SK-N-SH (cell line): ENCODE measurements at regions not wholly inside any gene's neighbourhood (a gene's known extent, or its start where the extent isn't known, plus 50 kb on each side); places are given as distances from the start of the nearest gene placed in this dataset.

Source experiments
- CTCF ChIA-PET: fragments of 300-600, 350-600 bp; formaldehyde crosslinking; extraction: SDS; loops from one replicate; lab custom pipeline; 2021; lab: Yijun Ruan, JAX
- POLR2A ChIA-PET: fragments of 350-600 bp; sonication (Branson Sonifier 250); formaldehyde crosslinking; extraction: SDS; loops from one replicate; lab custom pipeline; 2020; ENCODE audit warnings: antibody characterized with exemption, inconsistent platforms; lab: Yijun Ruan, JAX
- DNase-seq: peaks from one replicate; pipeline ENCODE4 v3.0.0; 2012
- H2AFZ ChIP-seq: fragments of 200-600 bp; sonication (generic); 2 replicates; pipeline ENCODE4 v1.8.1; 2016; ENCODE audit warnings: antibody characterized with exemption, mild to moderate bottlenecking, low read depth
- H3F3A ChIP-seq: fragments of 200-600 bp; sonication (generic); replicated peaks from 2 replicates; pipeline ENCODE3; 2016; ENCODE audit warnings: antibody characterized with exemption, mild to moderate bottlenecking; ENCODE audit not compliant: insufficient read depth
- H3K27ac ChIP-seq, 2 experiments: fragments of 200-500 bp in 1 of 2; fragments of 200-600 bp in 1 of 2; sonication (Bioruptor generic) in 1 of 2; sonication (generic), shearing (Covaris generic) in 1 of 2; 2 replicates each; pipeline versions ENCODE4 v1.5.1 to v1.6.1; 2014 to 2016; ENCODE audit warnings: low read depth in 2 of 2, inconsistent platforms in 1 of 2, low read length in 1 of 2, mild to moderate bottlenecking in 1 of 2, mixed read lengths in 1 of 2
- H3K27me3 ChIP-seq: fragments of 200-600 bp; sonication (generic), shearing (Covaris generic); 2 replicates; pipeline ENCODE4 v1.6.1; 2016; ENCODE audit warnings: mixed run types; ENCODE audit not compliant: insufficient read depth
- H3K36me3 ChIP-seq, 2 experiments: fragments of 200-500 bp in 1 of 2; fragments of 200-600 bp in 1 of 2; sonication (Bioruptor generic) in 1 of 2; sonication (generic) in 1 of 2; replicated peaks in 1 of 2; 2 replicates each; pipeline versions ENCODE3 to v1.5.1; 2014 to 2016; ENCODE audit warnings: low read length in 1 of 2, mild to moderate bottlenecking in 1 of 2; ENCODE audit not compliant: insufficient read depth in 2 of 2, control insufficient read depth in 1 of 2
- H3K4me1 ChIP-seq, 2 experiments: fragments of 200-500 bp in 1 of 2; fragments of 200-600 bp in 1 of 2; sonication (Bioruptor generic) in 1 of 2; sonication (generic), shearing (Covaris generic) in 1 of 2; 2 replicates each; pipeline versions ENCODE4 v1.5.1 to v1.6.1; 2014 to 2016; ENCODE audit warnings: low read depth in 1 of 2, low read length in 1 of 2, mixed run types in 1 of 2; ENCODE audit not compliant: insufficient read depth in 2 of 2, control insufficient read depth in 1 of 2
- H3K4me2 ChIP-seq: fragments of 200-600 bp; sonication (generic), shearing (Covaris generic); 2 replicates; pipeline ENCODE4 v1.6.1; 2017; ENCODE audit warnings: mixed run types
- H3K4me3 ChIP-seq, 2 experiments: fragments of 200-500 bp in 1 of 2; fragments of 200-600 bp in 1 of 2; sonication (Bioruptor generic) in 1 of 2; sonication (generic), shearing (Covaris generic) in 1 of 2; 2 replicates each; pipeline versions ENCODE4 v1.5.1 to v1.8.1; 2014 to 2016; ENCODE audit warnings: low read depth in 2 of 2, inconsistent platforms in 1 of 2, low read length in 1 of 2, mild to moderate bottlenecking in 1 of 2, mixed read lengths in 1 of 2, moderate library complexity in 1 of 2
- H3K79me2 ChIP-seq: fragments of 200-600 bp; sonication (generic); 2 replicates; pipeline ENCODE4 v1.8.1; 2017; ENCODE audit warnings: mild to moderate bottlenecking; ENCODE audit not compliant: insufficient read depth
- H3K9ac ChIP-seq: fragments of 200-600 bp; sonication (generic); 2 replicates; pipeline ENCODE4 v1.6.1; 2017; ENCODE audit warnings: mixed run types
- H3K9me2 ChIP-seq: fragments of 200-600 bp; sonication (generic); 2 replicates; pipeline ENCODE4 v1.6.1; 2017; ENCODE audit warnings: mixed run types
- H3K9me3 ChIP-seq: fragments of 200-600 bp; sonication (generic); 2 replicates; pipeline ENCODE4 v1.6.1; 2017; ENCODE audit warnings: mixed run types, mild to moderate bottlenecking, moderate library complexity
- H4K20me1 ChIP-seq: fragments of 200-600 bp; sonication (generic); 2 replicates; pipeline ENCODE4 v1.6.1; 2017; ENCODE audit warnings: mild to moderate bottlenecking, mixed run types; ENCODE audit not compliant: insufficient read depth
- CHD2 ChIP-seq: fragments of 150-350 bp; IDR thresholded peaks from 2 replicates; pipeline ENCODE4 v1.6.1; 2018; ENCODE audit warnings: low read length; ENCODE audit not compliant: partially characterized antibody
- CTCF ChIP-seq: fragments of 200-600 bp; sonication (generic); IDR thresholded peaks from 2 replicates; pipeline ENCODE4 v1.6.1; 2017; ENCODE audit warnings: antibody characterized with exemption, mild to moderate bottlenecking, moderate library complexity
- EP300 ChIP-seq, 2 experiments: IDR thresholded peaks; 2 replicates each; pipeline versions ENCODE4 v1.4.0 to v1.6.1; 2012; ENCODE audit warnings: borderline replicate concordance in 1 of 2, low read depth in 1 of 2, low read length in 1 of 2
- FOSL2 ChIP-seq: IDR thresholded peaks from 2 replicates; pipeline ENCODE4 v1.4.0; 2012; ENCODE audit warnings: low read depth, mild to moderate bottlenecking, moderate library complexity, borderline replicate concordance
- FOXM1 ChIP-seq: IDR thresholded peaks from 2 replicates; pipeline ENCODE4 v1.4.0; 2012; ENCODE audit warnings: low read depth, mild to moderate bottlenecking
- IRF3 ChIP-seq: fragments of 150-350 bp; IDR thresholded peaks from 2 replicates; pipeline ENCODE4 v1.6.1; 2016; ENCODE audit warnings: mild to moderate bottlenecking, low read depth, low read length
- JUND ChIP-seq: IDR thresholded peaks from 2 replicates; pipeline ENCODE4 v1.4.0; 2012
- MAX ChIP-seq: IDR thresholded peaks from 2 replicates; pipeline ENCODE4 v1.4.0; 2012; ENCODE audit warnings: low read depth
- MEF2A ChIP-seq: IDR thresholded peaks from 2 replicates; pipeline ENCODE4 v1.4.0; 2012; ENCODE audit warnings: low read depth, borderline replicate concordance
- MXI1 ChIP-seq: IDR thresholded peaks from 2 replicates; pipeline ENCODE4 v1.6.1; 2012; ENCODE audit warnings: mild to moderate bottlenecking, low read depth, low read length, improper control_type of control experiment
- RCOR1 ChIP-seq: fragments of 150-350 bp; IDR thresholded peaks from 2 replicates; pipeline ENCODE4 v1.6.1; 2017; ENCODE audit warnings: antibody characterized with exemption, low read length
- REST ChIP-seq: IDR thresholded peaks from 2 replicates; pipeline ENCODE4 v1.6.1; 2012; ENCODE audit warnings: mild to moderate bottlenecking, low read depth, low read length, moderate library complexity
- RXRA ChIP-seq: IDR thresholded peaks from 2 replicates; pipeline ENCODE4 v1.4.0; 2012; ENCODE audit warnings: low read depth, mild to moderate bottlenecking, borderline replicate concordance
- SMC3 ChIP-seq: IDR thresholded peaks from 2 replicates; pipeline ENCODE4 v1.6.1; 2012; ENCODE audit warnings: low read depth, low read length, improper control_type of control experiment
- TCF12 ChIP-seq: IDR thresholded peaks from 2 replicates; pipeline ENCODE4 v1.4.0; 2012
- USF2 ChIP-seq: fragments of 150-350 bp; IDR thresholded peaks from 2 replicates; pipeline ENCODE4 v1.6.1; 2017; ENCODE audit warnings: antibody characterized with exemption, low read length, low read depth, borderline replicate concordance
- YY1 ChIP-seq: IDR thresholded peaks from 2 replicates; pipeline ENCODE4 v1.4.0; 2012; ENCODE audit warnings: low read depth, mild to moderate bottlenecking
- whole genome bisulfite sequencing: methylation state at CpG from one replicate; pipeline ENCODE4 v1.1.6; 2017; ENCODE audit warnings: low lambda C conversion rate; 5-methylcytosine and 5-hydroxymethylcytosine counted together

- Histone ChIP-seq H3K4me1 (no peaks in the 10 kb centered on the region; a peak in 2 of 4 replicates), H3K9me2 (no peaks in the 10 kb centered on the region), H3K4me2 (no peak overlapping the region), H3K9ac (no peak overlapping the region), H3K9me3 (no peaks in the 10 kb centered on the region), H3K4me3 (no peak overlapping the region), H3F3A (no peaks in the 10 kb centered on the region), H4K20me1 (no peaks in the 10 kb centered on the region), H3K79me2 (no peaks in the 10 kb centered on the region), H3K36me3 (no peaks in the 10 kb centered on the region), H3K27ac (no peak overlapping the region), H2AFZ (no peak overlapping the region), H3K27me3 (no peaks in the 10 kb centered on the region)
- WGBS: 80% methylated on average over 6 of the region's 6 CpGs
- POLR2A ChIA-PET: no interaction called here
- DNase-seq: no peak
- no peak for TF ChIP-seq FOXM1
- no peak for TF ChIP-seq FOSL2
- TF ChIP-seq MXI1: no peak
- no peak for TF ChIP-seq EP300 (IDR thresholded peaks at IDR 0.05; ENCODE audit: borderline replicate concordance in 1 of 2, low read depth in 1 of 2, low read length in 1 of 2)
- no peak for TF ChIP-seq REST
- TF ChIP-seq IRF3: no peak
- TF ChIP-seq RXRA: no peak
- TF ChIP-seq JUND: no peak
- no peak for TF ChIP-seq RCOR1
- TF ChIP-seq MAX: no peak
- no peak for TF ChIP-seq YY1
- no peak for TF ChIP-seq CTCF
- no peak for TF ChIP-seq MEF2A
- TF ChIP-seq TCF12: no peak
- no peak for TF ChIP-seq CHD2
- no peak for TF ChIP-seq SMC3
- TF ChIP-seq USF2: no peak
- CTCF ChIA-PET: no interaction called here
Observed at GRCh38 chr1:195965475-195965874, 642.8 kb downstream of the KCNT2 start.
